AG20443 (cell line): ENCODE measurements at regions not wholly inside any gene's neighbourhood (a gene's known extent, or its start where the extent isn't known, plus 50 kb on each side); places are given as distances from the start of the nearest gene placed in this dataset.

ENCODE experiments used
- DNase-seq: peaks from one replicate; pipeline ENCODE4 v3.0.0; 2012; ENCODE audit warnings: low spot score, mixed read lengths

- no peak for DNase-seq
Observed at GRCh38 chr13:39968646-39969475, 313.4 kb downstream of the COG6 start.

GRCh38 chr13:39970177-39970846, 314.9 kb downstream of the COG6 start:
- DNase-seq = no peak

GRCh38 chr13:39971526-39971925, 316.1 kb downstream of the COG6 start:
- DNase-seq = no peak

- DNase-seq = no peak
Observed at GRCh38 chr13:39976481-39976880, 321.0 kb downstream of the COG6 start.

GRCh38 chr13:39981056-39981455, 325.6 kb downstream of the COG6 start:
- no peak for DNase-seq

GRCh38 chr13:39982745-39983144, 327.3 kb downstream of the COG6 start:
- no peak for DNase-seq

GRCh38 chr13:39985071-39985470, 329.6 kb downstream of the COG6 start:
- DNase-seq = no peak

GRCh38 chr13:39988351-39988750, 332.9 kb downstream of the COG6 start:
- DNase-seq = no peak

DNA sequence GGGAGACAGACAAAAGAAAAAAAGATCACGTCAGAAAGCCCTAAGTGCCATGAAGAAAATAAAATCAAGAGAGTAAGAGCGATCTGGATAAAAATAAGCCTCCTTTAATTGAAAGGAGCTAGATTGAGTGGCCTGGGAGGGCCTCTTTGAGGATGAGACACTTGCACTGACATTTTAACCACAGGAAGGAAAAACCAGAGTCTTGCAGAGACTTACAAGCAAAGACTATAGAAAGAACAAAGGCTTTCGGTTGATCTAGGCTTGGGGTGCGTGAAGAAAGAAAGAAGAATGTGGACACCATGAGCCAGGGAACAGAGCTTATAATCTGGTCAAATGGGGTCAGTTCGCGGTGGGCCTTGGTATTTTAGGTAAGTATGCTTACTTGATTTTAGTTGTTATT, 342.7 kb downstream of the COG6 start:
- no peak for DNase-seq

DNA sequence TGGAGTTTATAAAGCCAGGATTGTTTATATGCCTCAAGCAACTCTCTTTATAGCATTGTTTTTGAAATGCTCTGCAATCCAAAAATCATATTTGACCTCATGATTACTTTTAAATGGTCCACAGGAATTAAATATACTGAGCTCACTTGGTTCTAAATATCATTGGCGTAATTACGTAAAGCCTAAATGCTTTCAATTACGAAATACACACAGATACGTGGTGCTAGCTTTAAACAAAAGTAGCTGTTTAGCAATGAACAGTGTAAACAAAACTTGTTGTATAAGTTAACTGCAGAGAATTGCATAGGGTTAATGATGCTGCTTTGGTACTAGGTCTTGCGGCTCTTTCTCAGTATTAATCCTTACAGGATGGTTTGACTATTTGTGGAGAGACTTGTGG, 346.6 kb downstream of the COG6 start:
- no peak for DNase-seq

GRCh38 chr13:40013554-40013953, 358.1 kb downstream of the COG6 start:
- no peak for DNase-seq

- DNase-seq = no peak
Observed at GRCh38 chr13:40016953-40017660, 361.6 kb downstream of the COG6 start.

- no peak for DNase-seq
Observed at GRCh38 chr13:40017662-40018262, 362.3 kb downstream of the COG6 start.

DNA sequence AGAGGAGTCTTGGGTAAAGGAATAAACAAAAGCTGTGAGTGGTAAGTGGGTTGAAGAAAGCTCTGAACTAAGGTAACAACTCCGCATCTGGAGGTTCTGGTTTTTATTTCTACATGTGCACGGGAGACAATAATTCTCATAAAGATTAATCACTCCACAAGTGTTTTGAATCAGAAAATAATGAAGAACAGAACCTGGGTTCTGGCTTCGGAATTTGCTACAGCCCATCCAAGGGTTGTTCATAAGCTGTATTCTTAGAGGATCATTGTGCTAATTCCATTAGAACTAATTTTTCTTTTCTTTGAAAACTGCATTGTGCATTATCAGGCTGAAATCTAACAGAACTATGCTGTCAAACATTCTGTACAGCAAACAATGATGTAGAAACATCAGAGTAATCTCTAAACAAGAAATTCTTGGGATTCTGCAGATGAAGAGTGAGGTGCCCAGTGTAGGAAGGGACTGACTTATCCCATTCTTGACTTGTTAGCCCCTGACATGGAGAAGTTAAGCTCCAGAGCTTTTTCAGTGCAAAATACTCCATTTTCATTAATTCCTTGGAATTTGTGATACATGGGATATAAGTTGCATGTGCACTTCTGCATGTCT, 368.2 kb downstream of the COG6 start:
- DNase-seq = no peak

- DNase-seq = no peak
Observed at GRCh38 chr13:40024204-40024966, 368.9 kb downstream of the COG6 start.

GRCh38 chr13:40024967-40025714, 369.7 kb downstream of the COG6 start:
- DNase-seq = no peak

DNA sequence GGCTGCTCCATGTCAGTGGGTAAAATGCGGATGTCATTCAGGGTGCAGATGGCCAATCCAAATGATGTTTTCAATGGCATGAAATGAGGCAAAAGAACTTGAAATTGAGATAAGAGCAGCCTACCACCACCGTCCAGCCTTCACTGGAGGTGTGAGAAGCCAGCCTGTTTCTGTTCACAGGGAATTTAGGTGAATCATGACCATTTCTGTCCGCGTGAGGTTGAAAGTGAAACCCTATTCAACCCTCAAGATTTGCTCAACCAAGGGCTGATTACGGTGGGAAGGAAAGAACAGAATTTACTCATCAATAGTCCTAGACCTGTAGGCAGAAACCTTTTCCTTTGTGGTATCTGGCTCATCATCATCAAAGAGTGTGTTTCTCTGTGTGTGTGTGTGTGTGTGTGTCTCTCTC, 370.7 kb downstream of the COG6 start:
- DNase-seq = no peak

- no peak for DNase-seq
Observed at GRCh38 chr13:40026741-40027140, 371.3 kb downstream of the COG6 start.

DNA sequence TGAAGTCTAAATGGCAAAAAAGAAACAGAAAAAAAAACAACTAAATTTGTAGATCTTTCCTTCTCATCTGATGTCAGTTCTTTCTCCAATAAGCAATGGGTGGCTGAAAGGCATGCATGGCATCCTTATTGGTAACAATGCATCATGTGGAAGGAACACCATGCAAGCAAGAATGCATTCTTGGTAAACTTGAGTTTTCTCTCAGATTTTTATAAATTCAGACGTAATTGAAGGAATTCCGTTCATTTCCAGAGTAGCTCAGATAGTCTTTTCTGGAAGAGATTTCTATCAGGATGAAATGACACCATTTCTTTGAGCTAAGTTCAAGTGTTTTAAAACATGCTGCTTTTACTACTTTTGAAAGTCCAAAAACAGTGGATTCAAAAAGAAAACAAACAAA, 373.0 kb downstream of the COG6 start:
- DNase-seq = no peak

- peak; percentile 45 for DNase-seq
Observed at GRCh38 chr13:40031031-40031430, 375.6 kb downstream of the COG6 start.

GRCh38 chr13:40039061-40039460, 383.6 kb downstream of the COG6 start:
- no peak for DNase-seq
